ENCODE measurements at regions not wholly inside any gene's neighbourhood (a gene's known extent, or its start where the extent isn't known, plus 50 kb on each side); places are given as distances from the start of the nearest gene placed in this dataset.

GRCh38 chr16:65934443-65934842 lies 432.0 kb upstream of the CDH5 start:
- TF ChIP-seq CTCF (IDR thresholded peaks at IDR 0.05; ENCODE audit: insufficient read depth, low read length) (no peak), REST (IDR thresholded peaks at IDR 0.05; ENCODE audit: insufficient replicate concordance, low read depth) (no peak), POLR2AphosphoS5 (IDR thresholded peaks at IDR 0.05; ENCODE audit: low read depth) (no peak), GABPA (IDR thresholded peaks at IDR 0.05; ENCODE audit: low read depth) (no peak), SPI1 (IDR thresholded peaks at IDR 0.05; ENCODE audit: borderline replicate concordance, low read depth) (no peak)
